Mesothelial cell of epicardium (in vitro differentiated cells): ENCODE measurements at regions not wholly inside any gene's neighbourhood (a gene's known extent, or its start where the extent isn't known, plus 50 kb on each side); places are given as distances from the start of the nearest gene placed in this dataset.

Experiments
- DNase-seq, 2 experiments: peaks; one replicate each; pipeline ENCODE4 v3.0.0; 2021; ENCODE audit warnings: low spot score in 2 of 2; ENCODE audit not compliant: unreplicated experiment in 2 of 2
- H3K27ac Mint-ChIP-seq: 2 replicates; pipeline ENCODE4 v1.8.0; 2021; ENCODE audit warnings: mixed read lengths
- H3K27me3 Mint-ChIP-seq: 2 replicates; pipeline ENCODE4 v1.8.0; 2021; ENCODE audit warnings: low read depth, mixed read lengths
- H3K36me3 Mint-ChIP-seq: 2 replicates; pipeline ENCODE4 v1.8.0; 2021; ENCODE audit warnings: mixed read lengths
- H3K4me1 Mint-ChIP-seq: 2 replicates; pipeline ENCODE4 v1.8.0; 2021; ENCODE audit warnings: mixed read lengths
- H3K4me3 Mint-ChIP-seq: 2 replicates; pipeline ENCODE4 v1.8.0; 2021; ENCODE audit warnings: mild to moderate bottlenecking, moderate library complexity, mixed read lengths
- H3K9me3 Mint-ChIP-seq: 2 replicates; pipeline ENCODE4 v1.8.0; 2021; ENCODE audit warnings: mixed read lengths
- TF ChIP-seq, protein P1 (sequence below): fragments of 200-600 bp; sonication (generic); IDR thresholded peaks from one replicate; pipeline ENCODE4 v1.5.0; 2021; ENCODE audit warnings: antibody characterized with exemption; ENCODE audit not compliant: unreplicated experiment

DNA sequence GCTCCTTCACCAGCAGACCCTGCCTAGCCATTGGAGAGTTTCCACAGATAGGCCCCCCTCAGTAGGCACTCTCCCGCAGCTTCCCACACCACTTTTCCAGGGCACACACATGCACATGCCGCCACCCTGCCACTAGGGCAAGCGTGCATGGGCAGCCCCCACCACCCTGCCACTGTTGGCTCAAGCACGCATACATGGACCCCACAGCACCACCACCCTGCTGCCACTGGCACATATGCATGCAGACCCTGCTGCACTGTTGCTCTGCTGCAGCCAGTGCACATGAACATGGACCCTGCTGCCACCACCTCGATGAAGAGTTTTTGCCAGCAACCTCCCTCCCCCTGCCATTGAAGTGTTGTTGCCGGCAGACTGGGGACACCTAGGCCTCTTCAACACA is 154.9 kb downstream of the FTCDNL1 start:
- DNase-seq, result no peak
- Mint-ChIP-seq H3K4me1 (peaks cover 21% of the 10 kb centered on the region), H3K36me3 (no peaks in the 10 kb centered on the region), H3K27ac (no peak overlapping the region), H3K4me3 (no peak overlapping the region), H3K27me3 (peaks cover 28% of the 10 kb centered on the region), H3K9me3 (no peaks in the 10 kb centered on the region)
- TF ChIP-seq, protein P1, sequence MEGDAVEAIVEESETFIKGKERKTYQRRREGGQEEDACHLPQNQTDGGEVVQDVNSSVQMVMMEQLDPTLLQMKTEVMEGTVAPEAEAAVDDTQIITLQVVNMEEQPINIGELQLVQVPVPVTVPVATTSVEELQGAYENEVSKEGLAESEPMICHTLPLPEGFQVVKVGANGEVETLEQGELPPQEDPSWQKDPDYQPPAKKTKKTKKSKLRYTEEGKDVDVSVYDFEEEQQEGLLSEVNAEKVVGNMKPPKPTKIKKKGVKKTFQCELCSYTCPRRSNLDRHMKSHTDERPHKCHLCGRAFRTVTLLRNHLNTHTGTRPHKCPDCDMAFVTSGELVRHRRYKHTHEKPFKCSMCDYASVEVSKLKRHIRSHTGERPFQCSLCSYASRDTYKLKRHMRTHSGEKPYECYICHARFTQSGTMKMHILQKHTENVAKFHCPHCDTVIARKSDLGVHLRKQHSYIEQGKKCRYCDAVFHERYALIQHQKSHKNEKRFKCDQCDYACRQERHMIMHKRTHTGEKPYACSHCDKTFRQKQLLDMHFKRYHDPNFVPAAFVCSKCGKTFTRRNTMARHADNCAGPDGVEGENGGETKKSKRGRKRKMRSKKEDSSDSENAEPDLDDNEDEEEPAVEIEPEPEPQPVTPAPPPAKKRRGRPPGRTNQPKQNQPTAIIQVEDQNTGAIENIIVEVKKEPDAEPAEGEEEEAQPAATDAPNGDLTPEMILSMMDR, result no peak

DNA sequence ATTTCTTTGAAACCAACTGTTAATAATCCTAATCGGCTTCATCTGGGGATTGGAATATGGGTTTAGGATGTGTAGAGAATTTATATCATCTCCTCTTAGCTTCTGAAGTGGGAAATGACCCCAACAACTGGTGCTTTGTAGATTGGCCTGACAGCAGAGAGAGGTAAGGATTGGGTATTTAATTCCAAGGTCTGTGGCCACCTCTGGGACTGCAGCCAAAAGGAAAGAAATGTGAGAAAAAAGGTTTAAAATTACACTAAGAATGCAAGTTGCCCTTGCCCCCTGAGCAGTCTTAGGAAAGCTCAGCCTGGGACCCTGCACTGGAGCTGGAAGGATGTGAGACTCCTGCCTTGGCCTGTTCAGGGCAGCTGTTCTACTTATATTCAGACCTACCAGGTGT is 157.1 kb downstream of the FTCDNL1 start:
- Mint-ChIP-seq H3K4me1 (peaks cover 21% of the 10 kb centered on the region), H3K27me3 (peaks cover 21% of the 10 kb centered on the region), H3K9me3 (no peaks in the 10 kb centered on the region), H3K36me3 (no peaks in the 10 kb centered on the region), H3K27ac (no peak overlapping the region), H3K4me3 (no peak overlapping the region)
- TF ChIP-seq, protein P1, result no peak
- no peak for DNase-seq

DNA sequence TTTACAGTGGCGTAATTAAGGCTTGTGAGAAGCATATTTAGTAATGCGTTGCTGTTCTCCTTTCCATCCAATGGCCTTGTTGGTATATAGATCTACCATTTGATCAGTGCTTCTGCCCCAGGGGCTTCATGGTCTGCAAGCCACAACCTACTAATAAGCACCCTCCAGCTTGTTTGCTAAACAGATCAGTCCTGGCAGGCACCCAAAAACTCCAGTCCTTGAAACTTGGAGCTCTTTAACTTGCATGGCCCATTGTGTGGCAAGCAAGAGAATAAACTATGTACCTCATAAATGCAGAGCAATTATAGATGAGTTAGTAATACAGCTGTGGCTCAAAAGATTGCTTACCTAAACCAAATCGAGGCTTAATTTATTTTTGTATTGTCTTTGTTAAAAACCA is 158.5 kb downstream of the FTCDNL1 start:
- TF ChIP-seq, protein P1, result no peak
- H3K4me1 Mint-ChIP-seq, result peaks cover 21% of the 10 kb centered on the region
- DNase-seq, result no peak
- no peaks in the 10 kb centered on the region for H3K36me3 Mint-ChIP-seq
- H3K4me3 Mint-ChIP-seq, result no peak overlapping the region
- H3K27ac Mint-ChIP-seq, result no peak overlapping the region
- H3K9me3 Mint-ChIP-seq, result no peaks in the 10 kb centered on the region
- peaks cover 9% of the 10 kb centered on the region for H3K27me3 Mint-ChIP-seq

DNA sequence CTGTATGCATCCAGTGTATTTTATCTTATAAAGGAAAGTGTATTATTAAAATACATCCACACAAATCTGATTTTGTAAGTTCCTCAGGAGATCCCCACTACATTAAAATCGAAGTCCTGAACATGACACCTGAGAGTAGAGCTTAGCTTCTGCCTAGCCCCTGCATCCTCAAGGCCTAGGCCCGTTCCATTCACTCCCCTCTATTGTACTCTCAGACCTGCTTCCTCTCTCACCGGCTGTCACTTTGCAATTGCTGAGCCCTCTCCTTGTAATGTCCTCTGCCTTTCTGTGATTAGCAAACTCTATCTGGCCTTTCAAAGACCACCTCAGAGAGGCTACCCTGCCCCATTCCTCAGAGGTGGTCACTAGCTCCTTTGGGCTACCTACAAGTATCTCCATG is 160.8 kb downstream of the FTCDNL1 start:
- peaks cover 21% of the 10 kb centered on the region for H3K4me1 Mint-ChIP-seq
- DNase-seq, result no peak
- TF ChIP-seq, protein P1, result no peak

DNA sequence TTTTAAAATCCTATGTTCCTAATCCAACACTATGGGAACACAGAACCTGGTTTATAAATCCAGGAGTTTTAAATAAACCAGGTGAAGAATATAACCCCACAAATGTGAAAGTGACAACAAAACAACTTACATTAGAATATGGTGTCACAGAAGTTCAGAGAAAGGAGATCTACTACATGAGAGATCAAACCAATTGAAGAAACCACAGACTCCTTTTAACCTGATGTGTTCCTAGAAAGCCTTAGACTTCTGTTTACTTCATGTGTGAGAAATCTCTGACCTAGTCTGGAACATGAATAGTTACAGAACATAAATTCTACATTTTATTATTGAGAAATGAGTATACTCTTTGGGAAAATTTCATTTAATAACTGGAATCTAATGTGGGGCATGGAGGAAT is 165.3 kb downstream of the FTCDNL1 start:
- Mint-ChIP-seq H3K4me3 (no peak overlapping the region), H3K4me1 (no peaks in the 10 kb centered on the region), H3K27ac (no peak overlapping the region), H3K36me3 (no peaks in the 10 kb centered on the region), H3K9me3 (no peaks in the 10 kb centered on the region), H3K27me3 (peaks cover 4% of the 10 kb centered on the region)
- TF ChIP-seq, protein P1, result no peak
- DNase-seq, result no peak

More for the DNA sequence above, 160.8 kb downstream of the FTCDNL1 start:
- Mint-ChIP-seq H3K36me3 (no peaks in the 10 kb centered on the region), H3K27ac (no peak overlapping the region), H3K27me3 (no peaks in the 10 kb centered on the region), H3K4me3 (no peak overlapping the region), H3K9me3 (no peaks in the 10 kb centered on the region)

DNA sequence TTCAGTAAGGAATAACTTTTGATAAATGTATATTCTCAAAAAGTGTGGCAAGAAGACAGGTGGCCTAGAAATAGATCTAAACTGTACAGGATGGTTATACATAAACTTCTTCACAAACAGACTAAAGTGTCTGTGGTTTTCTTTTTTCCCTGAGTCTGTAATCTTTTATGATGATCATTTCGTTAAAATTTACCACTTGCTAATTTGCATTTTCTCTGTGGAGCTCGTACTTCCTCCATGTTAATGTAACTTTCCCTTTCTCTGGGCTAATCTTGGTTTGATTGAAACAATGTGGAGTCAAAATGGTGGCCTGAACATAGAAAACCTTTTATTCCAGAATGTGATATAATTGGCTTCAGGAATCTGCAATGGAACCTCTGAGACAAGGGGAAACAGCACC is 166.2 kb downstream of the FTCDNL1 start:
- H3K4me3 Mint-ChIP-seq, result no peak overlapping the region
- H3K9me3 Mint-ChIP-seq, result no peaks in the 10 kb centered on the region
- H3K27ac Mint-ChIP-seq, result no peak overlapping the region
- peaks cover 4% of the 10 kb centered on the region for H3K27me3 Mint-ChIP-seq
- no peaks in the 10 kb centered on the region for H3K36me3 Mint-ChIP-seq
- no peaks in the 10 kb centered on the region for H3K4me1 Mint-ChIP-seq
- TF ChIP-seq, protein P1, result no peak
- DNase-seq, result no peak
